ENCODE measurements at regions not wholly inside any gene's neighbourhood (a gene's known extent, or its start where the extent isn't known, plus 50 kb on each side); places are given as distances from the start of the nearest gene placed in this dataset.

- TF ChIP-seq CTCF (IDR thresholded peaks at IDR 0.05; ENCODE audit: low read depth, low read length): no peak
- TF ChIP-seq POLR2A (IDR thresholded peaks at IDR 0.05; ENCODE audit: extremely low read depth, insufficient read length): no peak
- TF ChIP-seq MYC (IDR thresholded peaks at IDR 0.05; ENCODE audit: low read depth, low read length): no peak
Measured at GRCh38 chr2:33984131-33984530, 385.0 kb upstream of the FAM98A start.
